COLO668 (cell line): ENCODE measurements at regions not wholly inside any gene's neighbourhood (a gene's known extent, or its start where the extent isn't known, plus 50 kb on each side); places are given as distances from the start of the nearest gene placed in this dataset.
A peak's percentile ranks its signal among the peaks of the same experiment; 100 is the strongest.
"Not testable (repeated sequence)": the region's sequence is repeated elsewhere in the genome, so short reads cannot be mapped to it uniquely, and the experiment has no call there.

Source experiments
- DNase-seq: peaks from one replicate; lab custom pipeline; 2025; ENCODE audit not compliant: unreplicated experiment; lab: John Stamatoyannopoulos, UW

DNA sequence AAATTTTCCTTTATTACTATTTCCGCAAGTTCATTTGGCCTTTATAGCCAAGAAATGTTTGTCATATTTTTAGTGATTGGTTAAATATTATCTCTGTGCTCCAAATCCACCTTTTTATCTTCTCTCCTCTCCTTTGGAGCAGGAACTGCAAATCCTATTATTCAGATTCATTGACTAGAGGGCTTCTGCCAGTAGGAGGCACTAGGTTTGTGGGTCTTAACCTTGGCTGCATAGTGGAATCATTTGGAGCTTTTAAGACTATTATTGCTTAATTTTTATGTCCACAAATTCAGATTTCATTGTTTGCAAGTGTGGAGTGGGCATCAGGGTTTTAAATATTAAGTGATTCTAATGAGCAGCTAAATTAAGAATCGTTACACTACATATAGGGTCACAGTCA is 75.3 kb upstream of the SYT10 start:
- DNase-seq, result no peak

DNA sequence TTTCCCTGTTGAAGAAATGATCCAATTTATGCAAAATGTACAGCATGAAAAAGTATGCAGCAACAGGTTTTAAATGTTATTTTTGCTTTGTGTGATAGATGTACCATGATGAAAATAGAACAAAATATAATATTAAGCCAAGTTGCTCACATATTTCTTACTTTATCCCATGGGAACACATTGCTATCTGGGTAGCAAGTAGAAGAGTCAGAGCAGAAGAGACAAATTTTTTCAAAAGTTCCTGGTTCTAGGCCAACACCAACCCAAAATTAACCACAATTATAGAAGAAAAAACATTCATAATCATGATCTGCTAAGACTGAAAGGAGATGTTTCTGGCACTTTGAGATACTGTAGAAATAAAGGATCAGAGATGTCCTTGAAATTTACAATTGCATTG is 79.9 kb upstream of the SYT10 start:
- no peak for DNase-seq

DNA sequence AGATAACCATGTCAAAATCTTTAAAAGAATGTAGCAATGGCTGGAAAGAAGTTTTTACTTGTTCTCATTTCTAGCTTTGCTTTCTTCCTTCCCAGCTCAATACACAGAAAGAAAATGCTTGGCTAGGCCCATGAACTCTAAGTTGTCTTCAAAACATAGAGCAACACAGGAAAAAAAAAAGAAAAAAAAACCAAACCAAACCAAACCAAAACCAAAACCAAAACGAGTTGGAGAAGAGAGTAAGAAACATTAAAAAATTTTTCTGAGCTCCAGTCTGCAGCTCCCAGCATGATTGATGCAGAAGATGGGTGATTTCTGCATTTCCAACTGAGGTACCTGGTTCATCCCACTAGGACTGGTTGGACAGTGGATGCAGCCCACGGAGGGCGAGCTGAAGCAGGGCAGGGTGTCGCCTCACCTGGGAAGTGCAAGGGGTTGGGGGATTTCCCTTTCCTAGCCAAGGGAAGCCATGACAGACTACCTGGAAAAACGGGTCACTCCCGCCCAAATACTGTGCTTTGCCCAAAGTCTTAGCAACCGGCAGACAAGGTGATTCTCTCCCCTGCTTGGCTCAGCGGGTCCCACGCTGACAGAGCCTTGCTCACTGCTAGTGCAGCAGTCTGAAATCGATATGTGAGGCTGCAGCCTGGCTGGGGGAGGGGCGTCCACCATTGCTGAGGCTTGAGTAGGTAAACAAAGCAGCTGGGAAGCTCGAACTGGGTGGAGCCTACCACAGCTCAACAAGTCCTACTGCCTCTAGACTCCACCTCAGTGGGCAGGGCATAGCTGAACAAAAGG is 81.1 kb upstream of the SYT10 start:
- peak; percentile 0 for DNase-seq

DNA sequence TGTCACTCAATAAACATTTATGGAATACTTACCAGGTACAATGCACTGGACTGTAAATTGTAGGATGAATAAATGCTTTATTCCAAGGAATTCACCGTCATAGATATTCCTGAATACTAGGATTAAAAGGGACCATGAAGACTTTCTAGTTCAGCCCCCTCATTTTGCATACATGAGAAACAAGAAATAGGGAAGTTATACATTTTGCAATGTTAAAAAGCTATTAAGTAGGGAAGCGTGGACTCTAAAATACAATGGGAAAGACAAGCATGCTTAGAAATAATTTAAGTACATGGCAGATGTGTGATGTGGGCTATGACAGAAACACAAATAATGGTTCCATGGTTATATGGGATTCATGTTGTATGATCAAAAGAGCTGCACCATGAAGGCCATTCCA is 89.4 kb upstream of the SYT10 start:
- no peak for DNase-seq

DNA sequence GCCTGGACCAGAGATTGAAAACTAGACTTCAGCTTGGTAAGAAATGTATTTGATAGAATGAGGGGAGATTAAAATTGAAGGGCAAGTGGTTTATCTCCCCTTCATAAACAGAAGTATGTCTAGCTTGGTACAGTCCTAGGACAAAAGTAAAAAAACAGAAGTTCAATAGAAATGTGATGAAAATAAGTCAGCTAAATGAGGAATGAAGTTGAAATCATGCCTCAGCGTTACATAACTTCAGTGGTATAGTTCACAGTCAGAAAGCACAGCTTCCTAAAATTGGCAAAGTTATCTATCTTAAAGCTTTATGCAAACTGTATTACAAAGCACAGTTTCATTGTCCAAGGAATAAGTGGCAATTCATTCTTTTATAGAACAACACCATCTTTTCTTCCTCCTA is 90.2 kb upstream of the SYT10 start:
- no peak for DNase-seq

DNA sequence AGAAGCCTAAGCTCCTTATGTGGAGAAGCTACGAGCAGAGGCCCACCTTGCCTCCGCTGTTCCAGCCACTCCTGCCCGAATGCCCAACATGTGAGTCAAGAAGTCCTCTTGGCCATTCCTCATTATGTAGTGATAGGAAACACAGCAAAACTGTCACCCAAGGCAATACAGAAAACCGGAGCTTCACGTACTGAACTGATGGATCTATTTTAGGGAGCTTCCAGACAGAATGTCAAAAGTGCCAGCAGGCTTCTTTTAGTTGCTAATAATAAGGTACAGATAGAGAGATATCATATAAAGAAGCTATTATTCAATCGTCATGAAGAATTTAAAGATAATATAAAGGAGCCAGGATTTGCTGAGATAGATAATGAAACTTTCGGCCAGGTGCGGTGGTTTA is 91.6 kb upstream of the SYT10 start:
- DNase-seq, result no peak

DNA sequence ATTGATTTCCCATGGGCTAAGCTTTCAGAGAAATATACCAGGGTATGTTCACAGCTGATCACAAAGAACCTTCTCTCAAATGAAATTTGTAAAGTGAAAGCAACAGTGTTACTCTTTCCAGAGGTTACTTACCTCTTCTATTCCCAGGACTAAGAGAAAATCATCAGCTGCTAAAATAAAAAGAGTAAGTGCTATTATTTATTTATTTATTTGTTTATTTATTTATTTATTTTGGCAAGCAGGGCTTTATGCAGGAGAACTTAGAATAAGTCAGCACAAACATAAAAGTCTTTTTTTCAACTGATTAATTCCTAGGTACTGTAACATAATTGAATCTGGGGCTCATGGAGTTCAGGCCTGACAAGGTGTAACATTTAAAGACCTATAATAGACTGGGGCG is 93.9 kb upstream of the SYT10 start:
- no peak for DNase-seq

DNA sequence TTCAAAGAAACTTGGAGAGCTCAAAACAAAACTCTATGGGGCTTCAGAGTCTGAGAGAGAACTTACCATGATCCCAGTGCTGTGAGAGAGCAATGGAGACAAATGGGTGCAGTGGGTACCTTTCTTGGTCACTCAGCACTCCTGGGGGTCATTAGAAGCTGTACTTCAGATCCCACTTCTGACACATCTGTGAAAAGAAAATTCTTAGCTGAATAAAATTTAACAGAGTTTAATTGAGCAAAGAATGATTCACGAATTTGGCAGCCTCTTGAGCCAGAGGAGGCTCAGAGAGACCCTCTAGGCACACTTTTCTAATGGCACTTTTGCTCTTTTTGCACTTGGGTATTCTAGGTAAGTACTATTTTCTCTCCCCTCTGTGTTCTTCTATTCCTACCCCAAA is 96.8 kb upstream of the SYT10 start:
- no peak for DNase-seq

DNA sequence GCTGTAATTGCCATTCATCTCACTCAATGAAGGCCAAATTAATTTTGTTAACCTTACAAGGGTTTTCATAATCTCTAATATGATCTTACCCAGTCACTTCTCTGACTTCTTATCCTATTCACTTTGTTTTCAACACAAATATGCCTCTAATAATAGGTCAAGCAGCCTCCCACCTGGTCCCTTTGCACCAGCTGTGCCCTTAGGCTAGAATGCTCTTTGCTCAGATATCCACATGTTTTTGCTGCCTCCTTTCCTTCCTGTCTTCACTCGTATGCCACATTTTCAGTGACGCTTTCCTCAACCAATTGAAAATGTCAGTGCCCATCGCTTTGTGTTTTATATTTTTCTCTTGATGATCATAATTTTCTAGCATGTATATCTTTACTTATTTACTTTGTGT is 106.4 kb upstream of the SYT10 start:
- DNase-seq, result no peak

DNA sequence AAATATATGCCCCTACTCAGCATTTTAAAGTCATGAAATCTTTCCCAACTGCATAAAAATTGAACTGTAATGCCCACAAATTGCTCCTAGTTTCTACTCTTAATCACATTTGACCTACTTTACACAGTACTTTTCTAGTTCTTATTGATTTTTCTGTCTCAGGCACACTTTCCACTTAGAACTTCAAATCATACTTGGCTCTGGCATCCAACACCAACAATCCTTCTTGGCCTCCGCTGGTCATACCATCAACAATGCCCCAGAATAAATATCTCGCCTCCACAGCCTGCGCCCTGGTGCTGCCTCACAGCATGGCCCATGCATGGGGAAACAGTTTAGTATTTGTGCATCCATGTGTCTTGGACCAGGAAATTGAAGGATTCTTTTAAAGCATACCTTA is 107.5 kb upstream of the SYT10 start:
- no peak for DNase-seq

DNA sequence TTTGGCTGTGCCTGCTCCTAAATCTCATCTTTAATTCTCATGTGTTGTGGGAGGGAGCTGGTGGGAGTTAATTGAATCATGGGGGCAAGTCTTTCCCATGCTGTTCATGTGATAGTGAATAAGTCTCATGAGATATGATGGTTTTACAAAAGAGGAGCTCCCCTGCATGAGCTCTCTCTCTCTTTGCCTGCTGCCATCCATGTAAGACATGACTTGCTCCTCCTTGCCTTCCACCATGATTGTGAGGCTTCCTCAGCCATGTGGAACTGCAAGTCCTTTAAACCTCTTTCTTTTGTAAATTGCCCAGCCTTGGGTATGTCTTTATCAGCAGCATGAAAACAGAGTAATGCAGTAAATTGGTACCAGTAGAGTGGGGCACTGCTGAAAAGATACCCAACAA is 110.6 kb upstream of the SYT10 start:
- not testable (repeated sequence) for DNase-seq

DNA sequence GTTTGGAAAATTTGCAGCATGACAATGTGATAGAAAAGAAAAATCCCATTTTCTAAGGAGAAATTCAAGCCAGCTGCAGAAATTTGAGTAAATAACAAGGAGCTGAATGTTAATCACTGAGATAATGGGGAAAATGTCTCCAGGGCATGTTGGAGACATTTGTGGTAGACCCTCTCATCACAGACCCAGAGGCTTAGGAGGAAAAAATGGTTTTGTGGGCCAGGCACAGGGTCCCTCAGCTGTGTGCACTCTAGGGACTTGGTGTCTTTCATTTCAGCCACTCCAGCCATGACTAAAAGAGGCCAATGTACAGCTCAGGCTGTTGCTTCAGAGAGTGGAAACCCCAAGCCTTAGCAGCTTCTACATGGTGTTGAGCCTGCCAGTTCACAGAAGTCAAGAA is 111.4 kb upstream of the SYT10 start:
- no peak for DNase-seq

DNA sequence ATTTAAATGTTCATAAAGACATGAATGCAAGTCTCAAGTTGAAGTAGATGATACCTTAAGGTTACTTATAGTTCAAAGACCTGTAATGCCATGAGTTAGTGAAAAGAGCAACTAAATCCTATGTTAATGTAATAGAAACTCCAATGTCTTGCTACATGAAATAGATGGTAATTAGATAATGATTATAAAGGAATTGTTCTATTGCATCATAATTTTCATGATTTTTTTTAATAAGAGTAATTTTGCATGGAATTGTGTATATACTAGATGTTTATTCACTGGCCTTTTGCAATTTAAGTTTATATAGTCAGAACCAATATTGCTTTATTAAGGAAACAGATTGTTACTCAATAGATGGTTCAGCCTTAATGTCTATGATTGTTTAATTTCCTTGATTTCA is 115.5 kb upstream of the SYT10 start:
- no peak for DNase-seq

DNA sequence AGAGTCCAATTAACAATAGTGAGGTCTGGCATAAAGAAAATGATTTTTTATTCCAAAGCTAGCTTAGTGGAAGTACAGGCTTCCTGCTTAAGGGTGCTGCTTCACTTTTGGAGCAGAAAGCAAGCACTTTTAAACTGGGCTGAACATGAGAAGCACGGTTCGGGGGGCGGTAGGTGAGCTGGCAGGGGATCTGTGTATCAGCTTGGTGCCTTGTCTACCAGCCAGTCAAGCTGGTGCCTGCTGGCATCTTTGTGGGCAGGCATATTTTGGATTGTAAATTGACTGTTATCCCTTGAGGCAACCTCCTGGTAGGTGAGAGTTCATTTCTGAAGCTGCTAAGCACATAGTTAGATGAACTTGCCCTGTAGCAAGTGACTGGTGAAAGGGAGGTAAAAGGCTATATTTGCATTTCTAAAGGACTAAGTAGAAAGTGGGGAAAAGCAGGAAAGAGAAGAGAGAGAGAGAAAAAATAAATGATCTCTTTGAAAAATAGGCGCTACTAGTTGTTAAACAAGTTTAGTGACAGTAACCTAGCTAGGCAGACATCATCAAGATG is 121.1 kb upstream of the SYT10 start:
- no peak for DNase-seq

DNA sequence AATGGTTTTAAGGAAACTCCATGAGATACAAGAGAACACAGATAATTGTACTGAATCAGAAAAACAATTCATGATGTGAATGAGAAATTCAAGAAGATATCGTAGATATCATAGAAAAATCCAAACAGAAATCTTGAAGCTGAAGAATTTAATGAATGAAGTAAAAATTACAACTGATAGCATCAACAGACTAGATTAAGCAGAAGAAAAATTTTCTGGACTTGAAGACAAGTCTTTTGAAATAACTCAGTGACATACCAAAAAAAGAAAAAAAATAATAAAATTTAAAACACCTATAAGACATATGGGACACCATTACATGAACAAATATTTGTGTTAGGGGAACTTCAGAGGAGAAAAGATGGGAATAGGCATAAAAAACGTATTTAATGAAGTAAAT is 122.8 kb upstream of the SYT10 start:
- DNase-seq, result no peak

DNA sequence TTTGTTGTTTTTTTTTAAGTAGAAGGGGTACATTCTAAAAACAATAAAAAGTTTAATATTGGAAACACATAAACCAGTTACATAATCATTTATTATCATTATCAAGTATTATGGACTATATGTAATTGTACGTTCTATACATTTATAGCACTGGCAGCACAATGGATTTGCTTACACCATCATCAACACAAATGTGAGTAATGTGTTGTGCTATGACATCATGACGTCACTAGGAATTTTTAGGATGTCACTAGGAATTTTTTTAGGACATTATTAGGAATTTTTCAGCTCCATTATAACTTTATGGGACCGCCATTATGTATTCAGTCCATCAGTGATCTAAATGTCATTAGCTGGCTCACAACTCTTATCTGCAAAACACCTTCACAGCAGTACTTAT is 126.8 kb upstream of the SYT10 start:
- DNase-seq, result no peak

DNA sequence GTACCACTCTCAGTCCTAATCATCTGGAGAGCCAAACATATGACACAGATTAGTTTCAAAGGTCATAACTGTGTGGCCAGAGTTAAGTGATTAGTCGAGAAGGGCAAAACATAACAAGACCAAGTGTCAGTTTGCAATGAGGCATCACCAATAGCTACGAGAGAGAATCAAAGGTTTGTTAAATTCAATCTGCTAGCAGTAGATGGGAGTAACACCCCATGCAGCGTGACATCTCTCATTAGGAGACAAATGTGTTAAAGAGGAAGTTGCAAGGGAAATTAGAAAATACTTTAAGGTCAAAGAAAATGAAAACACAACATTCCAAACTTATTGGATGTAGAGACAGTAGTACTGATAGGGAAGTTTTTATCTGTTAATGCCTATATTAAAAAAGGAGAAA is 135.7 kb upstream of the SYT10 start:
- no peak for DNase-seq

DNA sequence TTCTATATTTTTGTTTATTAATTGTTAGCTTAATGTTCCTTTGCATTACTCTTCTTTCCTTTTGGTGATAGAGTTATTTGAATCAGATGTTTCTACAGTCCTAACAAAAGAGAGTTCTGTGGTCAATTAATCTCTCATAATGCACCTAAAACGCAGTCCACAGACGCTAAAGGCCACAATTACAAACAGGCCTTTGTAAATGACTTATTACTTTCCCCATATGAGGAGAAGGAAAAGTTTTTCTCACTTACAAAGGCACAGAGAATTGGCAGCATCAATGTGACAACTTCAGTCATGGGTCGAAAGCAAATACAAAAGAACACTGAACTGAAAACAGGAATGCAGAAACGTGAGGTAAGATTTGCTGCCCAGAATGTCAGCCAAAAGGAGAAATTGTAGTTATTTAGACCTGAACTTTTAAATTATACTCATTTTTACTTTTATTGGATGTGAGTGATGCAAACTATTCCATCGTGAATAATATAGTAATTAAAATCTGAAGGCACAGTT is 142.0 kb upstream of the SYT10 start:
- no peak for DNase-seq

DNA sequence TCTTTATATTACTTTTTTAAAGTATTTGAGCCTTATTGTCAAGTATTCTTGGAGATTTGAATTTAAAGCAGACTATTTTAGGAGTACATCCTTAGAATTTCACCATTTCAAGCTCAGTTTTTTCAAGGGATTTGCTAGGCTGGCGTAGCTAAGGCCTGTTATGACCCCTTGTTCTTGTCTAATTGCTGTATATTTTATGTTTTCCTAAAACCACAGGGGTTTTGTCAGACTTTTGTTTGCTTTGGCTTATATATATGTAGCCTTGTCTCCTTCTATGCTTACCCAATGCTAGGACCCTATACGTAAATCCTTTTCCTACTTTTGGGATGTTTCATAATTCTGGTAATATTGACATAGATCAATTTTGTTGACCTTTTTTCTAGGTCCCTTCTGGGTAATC is 147.0 kb upstream of the SYT10 start:
- no peak for DNase-seq

DNA sequence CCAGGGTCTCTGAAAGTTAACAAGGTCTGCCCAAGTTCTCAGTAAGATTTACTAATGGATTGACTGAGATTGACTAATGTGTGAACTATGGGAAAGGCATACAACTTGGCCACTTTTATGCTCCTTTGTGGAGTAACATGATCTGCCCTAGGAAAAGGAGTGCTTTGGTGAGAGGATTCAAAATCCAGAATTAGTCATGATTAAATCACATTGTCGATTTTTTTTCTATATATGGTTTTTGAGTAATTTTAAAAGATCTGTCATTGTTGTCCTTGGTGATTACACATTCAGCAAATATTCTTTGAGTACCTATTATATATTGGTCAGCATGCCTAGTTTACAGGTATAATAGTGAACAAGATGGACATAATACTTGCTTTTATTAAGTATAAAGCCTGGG is 147.7 kb upstream of the SYT10 start:
- DNase-seq, result no peak

DNA sequence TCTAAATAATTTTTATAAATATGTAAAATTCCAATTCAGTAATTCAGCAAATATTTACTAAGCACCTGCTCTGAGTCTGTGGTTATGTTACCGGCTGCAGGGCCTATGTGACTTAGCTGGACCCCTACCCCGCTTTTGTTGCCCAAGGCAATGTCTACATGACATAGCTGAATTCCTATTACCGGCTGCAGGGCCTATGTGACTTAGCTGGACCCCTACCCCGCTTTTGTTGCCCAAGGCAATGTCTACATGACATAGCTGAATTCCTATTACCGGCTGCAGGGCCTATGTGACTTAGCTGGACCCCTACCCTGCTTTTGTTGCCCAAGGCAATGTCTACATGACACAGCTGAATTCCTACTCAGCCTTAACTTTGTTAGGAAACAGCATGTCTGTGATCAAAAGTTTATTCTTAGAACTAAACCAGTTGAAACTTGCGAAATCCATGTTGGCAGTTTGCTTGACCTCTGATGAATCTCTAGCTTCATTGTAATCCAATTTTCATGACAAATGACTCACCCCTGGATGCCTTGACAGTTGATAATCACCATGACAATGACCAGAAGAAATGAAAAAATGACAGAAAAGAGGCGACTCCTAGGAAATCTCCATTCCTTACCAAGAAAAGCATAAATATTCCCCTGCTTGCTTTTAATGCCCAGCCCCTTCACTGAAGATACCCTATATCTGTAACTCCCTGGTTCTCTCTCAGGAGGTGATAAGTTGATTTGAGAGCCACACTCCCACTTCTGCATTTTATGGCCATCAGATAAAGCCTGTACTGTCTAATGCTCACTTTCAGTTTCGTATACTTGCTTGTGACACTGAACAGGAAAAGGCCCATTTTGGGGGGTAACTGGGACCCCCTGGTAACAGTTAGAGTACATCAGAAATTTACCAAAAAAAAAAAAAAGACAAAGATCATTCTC is 148.4 kb upstream of the SYT10 start:
- DNase-seq, result no peak
